Astrocyte (in vitro differentiated cells and primary cell): ENCODE measurements at regions not wholly inside any gene's neighbourhood (a gene's known extent, or its start where the extent isn't known, plus 50 kb on each side); places are given as distances from the start of the nearest gene placed in this dataset.

Experiments used
- DNase-seq: peaks from one replicate; pipeline ENCODE4 v3.0.0-alpha.2; 2010; ENCODE audit warnings: low read depth
- FAIRE-seq: peaks from 2 replicates; lab custom pipeline; 2011; peaks lifted over from hg19 to GRCh38; lab: Jason Lieb, UNC
- H2AFZ ChIP-seq: 2 replicates; pipeline ENCODE4 v1.6.0; 2012; ENCODE audit warnings: low read depth, low read length, inconsistent platforms
- H3K27ac ChIP-seq: 2 replicates; pipeline ENCODE4 v1.5.1; 2011; ENCODE audit warnings: low read depth, low read length, inconsistent platforms
- H3K27me3 ChIP-seq: 2 replicates; pipeline ENCODE4 v1.6.0; 2011; ENCODE audit warnings: low read length, inconsistent platforms; ENCODE audit not compliant: insufficient read depth
- H3K36me3 ChIP-seq: 2 replicates; pipeline ENCODE4 v1.5.1; 2011; ENCODE audit warnings: low read length, inconsistent platforms; ENCODE audit not compliant: insufficient read depth
- H3K4me1 ChIP-seq: 2 replicates; pipeline ENCODE4 v1.5.1; 2011; ENCODE audit warnings: low read length, inconsistent platforms; ENCODE audit not compliant: insufficient read depth
- H3K4me2 ChIP-seq: 2 replicates; pipeline ENCODE4 v1.6.0; 2012; ENCODE audit warnings: low read length, inconsistent platforms
- H3K4me3 ChIP-seq: 2 replicates; pipeline ENCODE4 v1.5.1; 2011; ENCODE audit warnings: low read depth, mild to moderate bottlenecking, low read length, inconsistent platforms; ENCODE audit not compliant: insufficient read depth
- H3K79me2 ChIP-seq: 2 replicates; pipeline ENCODE4 v1.6.0; 2012; ENCODE audit warnings: mild to moderate bottlenecking, low read length, inconsistent platforms; ENCODE audit not compliant: insufficient read depth
- H3K9ac ChIP-seq: 2 replicates; pipeline ENCODE4 v1.6.0; 2012; ENCODE audit warnings: mild to moderate bottlenecking, low read length, inconsistent platforms
- H3K9me3 ChIP-seq: 2 replicates; pipeline ENCODE4 v1.5.1; 2012; ENCODE audit warnings: low read depth, mild to moderate bottlenecking, low read length, inconsistent platforms; ENCODE audit not compliant: insufficient read depth
- H4K20me1 ChIP-seq: 2 replicates; pipeline ENCODE4 v1.6.0; 2012; ENCODE audit warnings: low read length, inconsistent platforms; ENCODE audit not compliant: insufficient read depth
- H3K27ac Mint-ChIP-seq: one replicate; pipeline ENCODE4 v1.8.0; 2021; ENCODE audit warnings: mild to moderate bottlenecking, mixed read lengths; ENCODE audit not compliant: unreplicated experiment
- H3K27me3 Mint-ChIP-seq: one replicate; pipeline ENCODE4 v1.8.0; 2021; ENCODE audit warnings: low read depth, mixed read lengths; ENCODE audit not compliant: unreplicated experiment
- H3K36me3 Mint-ChIP-seq: one replicate; pipeline ENCODE4 v1.8.0; 2021; ENCODE audit warnings: low read depth, mixed read lengths; ENCODE audit not compliant: unreplicated experiment
- H3K4me1 Mint-ChIP-seq: one replicate; pipeline ENCODE4 v1.8.0; 2021; ENCODE audit warnings: low read depth, mixed read lengths; ENCODE audit not compliant: unreplicated experiment
- H3K4me3 Mint-ChIP-seq: one replicate; pipeline ENCODE4 v1.8.0; 2021; ENCODE audit warnings: mild to moderate bottlenecking, moderate library complexity, mixed read lengths; ENCODE audit not compliant: unreplicated experiment
- H3K9me3 Mint-ChIP-seq: one replicate; pipeline ENCODE4 v1.8.0; 2021; ENCODE audit warnings: mild to moderate bottlenecking, mixed read lengths; ENCODE audit not compliant: unreplicated experiment
- CTCF ChIP-seq: IDR thresholded peaks from 2 replicates; pipeline ENCODE4 v1.5.1; 2011; ENCODE audit warnings: low read depth, mild to moderate bottlenecking, inconsistent platforms, low read length, moderate library complexity; ENCODE audit not compliant: insufficient read depth
- EZH2 ChIP-seq: IDR thresholded peaks from 2 replicates; pipeline ENCODE4 v1.6.1; 2012; ENCODE audit warnings: mild to moderate bottlenecking, low read length, inconsistent platforms; ENCODE audit not compliant: insufficient read depth

GRCh38 chr13:105612541-105612940 lies 922.9 kb downstream of the EFNB2 start:
- no peaks in the 10 kb centered on the region for H3K27me3 Mint-ChIP-seq
- H3K9me3 ChIP-seq = no peaks in the 10 kb centered on the region
- H3K4me1 Mint-ChIP-seq = peaks cover 24% of the 10 kb centered on the region
- no peak overlapping the region for H3K4me3 Mint-ChIP-seq
- H3K4me1 ChIP-seq = peaks cover 12% of the 10 kb centered on the region
- H3K9ac ChIP-seq = no peak overlapping the region
- H3K27ac ChIP-seq = no peak overlapping the region
- DNase-seq = peak; percentile 66
- H3K4me2 ChIP-seq = no peak overlapping the region
- H3K79me2 ChIP-seq = no peaks in the 10 kb centered on the region
- H3K4me3 ChIP-seq = no peak overlapping the region
- H3K36me3 ChIP-seq = no peaks in the 10 kb centered on the region
- FAIRE-seq = no peak
- no peaks in the 10 kb centered on the region for H3K27me3 ChIP-seq
- H3K27ac Mint-ChIP-seq = peak overlapping the region; percentile 63
- no peak overlapping the region for H2AFZ ChIP-seq
- TF ChIP-seq EZH2 = no peak
- no peak for TF ChIP-seq CTCF
- H4K20me1 ChIP-seq = no peaks in the 10 kb centered on the region
- H3K36me3 Mint-ChIP-seq = no peaks in the 10 kb centered on the region
- no peaks in the 10 kb centered on the region for H3K9me3 Mint-ChIP-seq

GRCh38 chr13:105611424-105611823 lies 924.0 kb downstream of the EFNB2 start:
- H3K4me1 Mint-ChIP-seq = peaks cover 24% of the 10 kb centered on the region
- H3K9me3 ChIP-seq = no peaks in the 10 kb centered on the region

More at GRCh38 chr13:105611424-105611823, 924.0 kb downstream of the EFNB2 start:
- Histone ChIP-seq H4K20me1 (no peaks in the 10 kb centered on the region), H3K27ac (no peak overlapping the region), H3K4me2 (peak overlapping the region; percentile 61), H3K9ac (no peak overlapping the region), H3K27me3 (no peaks in the 10 kb centered on the region), H3K79me2 (no peaks in the 10 kb centered on the region), H3K4me3 (no peak overlapping the region), H2AFZ (no peak overlapping the region), H3K4me1 (peaks cover 12% of the 10 kb centered on the region), H3K36me3 (no peaks in the 10 kb centered on the region)
- TF ChIP-seq CTCF = no peak
- TF ChIP-seq EZH2 = no peak
- no peaks in the 10 kb centered on the region for H3K27me3 Mint-ChIP-seq
- peak; percentile 92 for DNase-seq
- no peak overlapping the region for H3K4me3 Mint-ChIP-seq
- no peak for FAIRE-seq
- H3K9me3 Mint-ChIP-seq = no peaks in the 10 kb centered on the region
- H3K36me3 Mint-ChIP-seq = no peaks in the 10 kb centered on the region
- H3K27ac Mint-ChIP-seq = peak overlapping the region; percentile 89
